ENCODE measurements at regions not wholly inside any gene's neighbourhood (a gene's known extent, or its start where the extent isn't known, plus 50 kb on each side); places are given as distances from the start of the nearest gene placed in this dataset.

GRCh38 chr5:110865400-110866094, 126.7 kb downstream of the SLC25A46 start:
- Histone ChIP-seq H2AFZ (ENCODE audit: low read length) (peak overlapping the region; percentile 86; the same call in 1 of the 2 replicates), H3K14ac (ENCODE audit: insufficient read length) (no peak overlapping the region), H3K56ac (replicated peaks; ENCODE audit: insufficient read length, low read depth, low read length) (no peak overlapping the region), H3K36me3 (ENCODE audit: control insufficient read depth in 2 of 4, insufficient read depth in 4 of 4, low read length in 3 of 4) (no peaks in the 10 kb centered on the region), H4K5ac (ENCODE audit: insufficient read length, low read depth, low read length) (no peak overlapping the region), H2AK5ac (ENCODE audit: low read depth, low read length) (no peak overlapping the region), H3K79me1 (ENCODE audit: low read depth, low read length) (no peaks in the 10 kb centered on the region), H3K4me2 (ENCODE audit: insufficient read depth in 1 of 2, low read depth in 2 of 2, low read length in 2 of 2) (no peak overlapping the region), H3K9me3 (ENCODE audit: insufficient read depth in 2 of 2, low read depth in 1 of 2, low read length in 1 of 2) (no peaks in the 10 kb centered on the region), H3K9ac (replicated peaks in 1 of 4; ENCODE audit: extremely low read depth in 1 of 4, low read depth in 3 of 4, low read length in 3 of 4) (no peak overlapping the region), H2BK120ac (replicated peaks; ENCODE audit: low read depth, low read length) (no peak overlapping the region), H4K20me1 (replicated peaks in 1 of 2; ENCODE audit: control insufficient read depth in 1 of 2, insufficient read depth in 2 of 2, low read length in 2 of 2) (no peaks in the 10 kb centered on the region), H4K8ac (ENCODE audit: extremely low read depth, insufficient read depth, low read length) (no peak overlapping the region), H3K79me2 (ENCODE audit: control insufficient read depth in 1 of 2, insufficient read depth in 2 of 2, low read length in 2 of 2) (no peaks in the 10 kb centered on the region), H2BK20ac (ENCODE audit: low read length) (no peak overlapping the region), H2BK12ac (ENCODE audit: low read depth, low read length) (no peak overlapping the region), H2BK15ac (ENCODE audit: low read length) (no peak overlapping the region), H3K4me1 (replicated peaks in 1 of 4; ENCODE audit: control insufficient read depth in 3 of 4, insufficient read depth in 4 of 4, low read length in 3 of 4) (no peaks in the 10 kb centered on the region), H2BK5ac (ENCODE audit: low read depth, low read length) (no peak overlapping the region), H3K4ac (replicated peaks; ENCODE audit: insufficient read length, low read depth, low read length) (no peak overlapping the region), H3K27ac (ENCODE audit: low read depth, low read length) (no peak overlapping the region), H3K18ac (ENCODE audit: extremely low read depth, low read length) (no peak overlapping the region), H3K27me3 (replicated peaks in 1 of 4; ENCODE audit: control insufficient read depth in 3 of 4, extremely low read depth in 1 of 4, insufficient read depth in 3 of 4, low read length in 3 of 4) (no peaks in the 10 kb centered on the region), H3K4me3 (ENCODE audit: extremely low read depth in 1 of 4, insufficient read depth in 2 of 4, low read depth in 3 of 4, low read length in 4 of 4) (no peak overlapping the region), H3K23ac (ENCODE audit: insufficient read length) (no peak overlapping the region), H3K23me2 (ENCODE audit: low read depth, low read length) (no peaks in the 10 kb centered on the region), H4K91ac (replicated peaks; ENCODE audit: insufficient read length, low read length) (no peak overlapping the region)
- FAIRE-seq (no peak), DNase-seq (ENCODE audit: low read depth in 1 of 2, low spot score in 2 of 2) (peak; percentile 25 to 60)
- ChIA-PET POLR2A (ENCODE audit: partially characterized antibody) (no interaction called here), CTCF (ENCODE audit: partially characterized antibody) (interaction anchor here (0.6 to 1.8 kb wide), 21 partner anchors 8 to 404 kb away, joined by 3 to 5 read pairs (median 4); no protein-coding TSS in a partner anchor)
- peak; percentile 74 for TF ChIP-seq TEAD4 (IDR thresholded peaks at IDR 0.05; ENCODE audit: low read depth, low read length)
- no peak for TF ChIP-seq POLR2AphosphoS5 (IDR thresholded peaks at IDR 0.05; ENCODE audit: low read depth, low read length)
- no peak for TF ChIP-seq EZH2 (IDR thresholded peaks at IDR 0.05; ENCODE audit: low read depth, low read length, severe bottlenecking)
- TF ChIP-seq YY1 (IDR thresholded peaks at IDR 0.05; ENCODE audit: low read depth, low read length): 0 out of 2 replicates have a peak, but pooled peaks have one; percentile 37
- TF ChIP-seq CTCF (IDR thresholded peaks at IDR 0.05; ENCODE audit: control extremely low read depth in 1 of 3, insufficient read depth in 1 of 3, low read depth in 1 of 3, low read length in 3 of 3): peak in 2 of 3 experiments; percentile 57 to 85; a peak in 2 of 4 replicates
- peak; percentile 61 to 69 for TF ChIP-seq RAD21 (IDR thresholded peaks at IDR 0.05 in 1 of 2, conservative IDR thresholded peaks at IDR 0.05 in 1 of 2; ENCODE audit: low read depth in 2 of 2, low read length in 2 of 2)
- 81% methylated on average over 4 of the region's 4 CpGs; no CpG with 5 or more reads in 1 of the 2 experiments for WGBS, 2 experiments (ENCODE audit: extremely low coverage in 1 of 2, insufficient coverage in 1 of 2, insufficient read length in 1 of 2, insufficient replicate concordance in 2 of 2, low coverage in 1 of 2, low lambda C conversion rate in 2 of 2, missing lambda C conversion rate in 1 of 2)
